Fibroblast of lung (primary cell): ENCODE measurements at regions not wholly inside any gene's neighbourhood (a gene's known extent, or its start where the extent isn't known, plus 50 kb on each side); places are given as distances from the start of the nearest gene placed in this dataset.

ENCODE experiments used
- DNase-seq, 2 donors: peaks; one replicate each; pipeline versions ENCODE4 v3.0.0 to v3.0.0-alpha.2; 2010; ENCODE audit warnings: low read depth in 2 of 2
- H2AFZ ChIP-seq: 2 replicates; pipeline ENCODE4 v1.5.1; 2012; ENCODE audit warnings: low read length, control low read depth, inconsistent platforms
- H3K27ac ChIP-seq: 2 replicates; pipeline ENCODE4 v1.5.1; 2011; ENCODE audit warnings: low read length, control low read depth; ENCODE audit not compliant: insufficient read depth
- H3K27me3 ChIP-seq: 2 replicates; pipeline ENCODE4 v1.5.1; 2011; ENCODE audit warnings: mild to moderate bottlenecking, low read length; ENCODE audit not compliant: control insufficient read depth, insufficient read depth
- H3K36me3 ChIP-seq: 2 replicates; pipeline ENCODE4 v1.5.1; 2011; ENCODE audit warnings: low read length; ENCODE audit not compliant: control insufficient read depth, insufficient read depth
- H3K4me1 ChIP-seq: 2 replicates; pipeline ENCODE4 v1.5.1; 2011; ENCODE audit warnings: low read length; ENCODE audit not compliant: control insufficient read depth, insufficient read depth; ENCODE audit errors: extremely low read depth
- H3K4me2 ChIP-seq: 2 replicates; pipeline ENCODE4 v1.5.1; 2011; ENCODE audit warnings: low read length, control low read depth; ENCODE audit not compliant: insufficient read depth; ENCODE audit errors: extremely low read depth
- H3K4me3 ChIP-seq, 4 experiments: fragments of 200-600 bp in 1 of 4; sonication (generic) in 1 of 4; replicated peaks in 1 of 4; 2 replicates each; pipeline ENCODE4 v1.5.1; 2011 to 2016; ENCODE audit warnings: low read length in 4 of 4, low read depth in 3 of 4, mild to moderate bottlenecking in 3 of 4, control low read depth in 2 of 4, inconsistent platforms in 1 of 4, mixed read lengths in 1 of 4; ENCODE audit not compliant: insufficient read depth in 1 of 4; ENCODE audit errors: control extremely low read depth in 1 of 4
- H3K79me2 ChIP-seq: 2 replicates; pipeline ENCODE4 v1.5.1; 2012; ENCODE audit warnings: mild to moderate bottlenecking, low read length, inconsistent platforms; ENCODE audit not compliant: control insufficient read depth, insufficient read depth
- H3K9ac ChIP-seq: 2 replicates; pipeline ENCODE4 v1.5.1; 2011; ENCODE audit warnings: mild to moderate bottlenecking, low read length, control low read depth; ENCODE audit not compliant: insufficient read depth
- H3K9me3 ChIP-seq: 2 replicates; pipeline ENCODE4 v1.5.1; 2012; ENCODE audit warnings: low read depth, low read length; ENCODE audit not compliant: control insufficient read depth, insufficient read depth
- H4K20me1 ChIP-seq: 2 replicates; pipeline ENCODE4 v1.5.1; 2011; ENCODE audit warnings: low read length; ENCODE audit not compliant: control insufficient read depth, insufficient read depth; ENCODE audit errors: extremely low read depth
- EZH2 ChIP-seq: IDR thresholded peaks from 2 replicates; pipeline ENCODE4 v1.5.1; 2012; ENCODE audit warnings: low read length, control low read depth, mild to moderate bottlenecking; ENCODE audit errors: missing control alignments
- TF ChIP-seq, protein P1 (sequence below), 2 donors: IDR thresholded peaks in 1 of 2; conservative IDR thresholded peaks in 1 of 2; 1 replicate in 1 of 2; 2 replicates in 1 of 2; pipeline ENCODE4 v1.5.1; 2011 to 2012; ENCODE audit warnings: low read length in 2 of 2, control low read depth in 1 of 2, inconsistent platforms in 1 of 2, low read depth in 1 of 2, mild to moderate bottlenecking in 1 of 2

DNA sequence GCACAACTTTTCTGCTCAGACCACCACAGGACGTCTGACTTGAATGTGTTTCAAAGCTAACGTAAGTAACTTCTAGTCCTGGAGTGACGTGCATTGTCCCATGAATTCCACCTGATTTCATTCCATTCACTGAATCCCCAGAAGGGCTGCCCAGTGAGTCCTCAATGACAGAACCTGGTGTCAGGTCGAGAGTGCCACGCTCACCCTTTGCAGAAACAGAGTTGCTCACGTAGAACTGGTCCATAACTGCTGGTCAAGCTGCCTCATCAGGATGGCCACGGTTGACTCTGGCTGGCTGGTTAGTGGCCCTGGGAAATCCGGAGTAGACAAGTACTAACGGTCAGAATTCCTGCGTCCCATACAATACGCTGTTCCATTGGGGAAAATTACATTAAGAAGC lies 50.6 kb upstream of the UBE3C start:
- TF ChIP-seq, protein P1, sequence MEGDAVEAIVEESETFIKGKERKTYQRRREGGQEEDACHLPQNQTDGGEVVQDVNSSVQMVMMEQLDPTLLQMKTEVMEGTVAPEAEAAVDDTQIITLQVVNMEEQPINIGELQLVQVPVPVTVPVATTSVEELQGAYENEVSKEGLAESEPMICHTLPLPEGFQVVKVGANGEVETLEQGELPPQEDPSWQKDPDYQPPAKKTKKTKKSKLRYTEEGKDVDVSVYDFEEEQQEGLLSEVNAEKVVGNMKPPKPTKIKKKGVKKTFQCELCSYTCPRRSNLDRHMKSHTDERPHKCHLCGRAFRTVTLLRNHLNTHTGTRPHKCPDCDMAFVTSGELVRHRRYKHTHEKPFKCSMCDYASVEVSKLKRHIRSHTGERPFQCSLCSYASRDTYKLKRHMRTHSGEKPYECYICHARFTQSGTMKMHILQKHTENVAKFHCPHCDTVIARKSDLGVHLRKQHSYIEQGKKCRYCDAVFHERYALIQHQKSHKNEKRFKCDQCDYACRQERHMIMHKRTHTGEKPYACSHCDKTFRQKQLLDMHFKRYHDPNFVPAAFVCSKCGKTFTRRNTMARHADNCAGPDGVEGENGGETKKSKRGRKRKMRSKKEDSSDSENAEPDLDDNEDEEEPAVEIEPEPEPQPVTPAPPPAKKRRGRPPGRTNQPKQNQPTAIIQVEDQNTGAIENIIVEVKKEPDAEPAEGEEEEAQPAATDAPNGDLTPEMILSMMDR (conservative IDR thresholded peaks at IDR 0.05 in 1 of 2, IDR thresholded peaks at IDR 0.05 in 1 of 2; ENCODE audit: low read depth in 1 of 2, low read length in 2 of 2) = no peak
- no peak for TF ChIP-seq EZH2
- Histone ChIP-seq H3K4me2 (no peak overlapping the region), H3K4me1 (no peaks in the 10 kb centered on the region), H3K79me2 (no peaks in the 10 kb centered on the region), H3K27me3 (no peaks in the 10 kb centered on the region), H4K20me1 (no peaks in the 10 kb centered on the region), H3K27ac (no peak overlapping the region), H3K4me3 (no peak overlapping the region), H3K9me3 (no peaks in the 10 kb centered on the region), H3K36me3 (no peaks in the 10 kb centered on the region), H3K9ac (no peak overlapping the region), H2AFZ (no peak overlapping the region)
- no peak for DNase-seq
